Spinal cord (tissue), 9 donors: ENCODE measurements at regions not wholly inside any gene's neighbourhood (a gene's known extent, or its start where the extent isn't known, plus 50 kb on each side); places are given as distances from the start of the nearest gene placed in this dataset.

ENCODE experiments used
- DNase-seq, 6 donors: peaks; one replicate each; pipeline versions ENCODE4 v3.0.0 to v3.0.0-alpha.2; 2013 to 2015; ENCODE audit warnings: low spot score in 6 of 6, low read depth in 4 of 6
- H3K27ac ChIP-seq: one replicate; pipeline ENCODE4 v1.5.1; 2013; ENCODE audit warnings: low read depth, low read length, control low read depth
- H3K27me3 ChIP-seq: one replicate; pipeline ENCODE4 v1.6.1; 2013; ENCODE audit warnings: low read length; ENCODE audit not compliant: control insufficient read depth, insufficient read depth
- H3K36me3 ChIP-seq: one replicate; pipeline ENCODE4 v1.6.1; 2013; ENCODE audit warnings: low read length; ENCODE audit not compliant: control insufficient read depth, insufficient read depth
- H3K4me1 ChIP-seq: one replicate; pipeline ENCODE4 v1.6.1; 2013; ENCODE audit warnings: low read length; ENCODE audit not compliant: control insufficient read depth, insufficient read depth
- H3K4me3 ChIP-seq: one replicate; pipeline ENCODE4 v1.5.1; 2013; ENCODE audit warnings: low read depth, low read length, control low read depth
- H3K9me3 ChIP-seq: one replicate; pipeline ENCODE4 v1.6.1; 2013; ENCODE audit warnings: low read length; ENCODE audit not compliant: control insufficient read depth, insufficient read depth
- WGBS: methylation state at CpG from one replicate; pipeline ENCODE4 v1.1.5; 2013; ENCODE audit warnings: missing lambda C conversion rate; ENCODE audit not compliant: insufficient coverage; 5-methylcytosine and 5-hydroxymethylcytosine counted together
- donor health status: healthy.

DNA sequence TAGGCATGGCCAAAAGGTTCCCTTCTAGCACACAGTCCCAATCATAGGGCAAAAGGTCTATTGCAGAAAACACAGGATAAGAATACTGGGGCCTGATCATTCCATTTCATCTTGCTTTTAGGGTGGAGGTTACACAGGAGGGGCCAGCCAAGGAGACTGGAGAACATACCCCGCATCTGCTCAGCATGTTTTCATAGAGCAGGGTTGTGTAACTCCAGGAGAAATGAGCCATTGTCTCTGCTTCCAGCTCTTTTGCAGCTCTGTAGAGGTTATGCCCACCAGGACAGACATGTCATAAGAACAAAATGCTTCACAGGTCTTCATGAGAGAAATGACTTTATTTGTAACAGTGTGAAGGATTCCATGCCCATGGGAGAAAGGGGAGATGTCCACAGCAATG is 742.8 kb downstream of the DACH1 start:
- Histone ChIP-seq H3K27ac (no peak overlapping the region), H3K36me3 (no peaks in the 10 kb centered on the region), H3K9me3 (no peaks in the 10 kb centered on the region), H3K4me1 (no peaks in the 10 kb centered on the region), H3K4me3 (no peak overlapping the region), H3K27me3 (no peaks in the 10 kb centered on the region)
- DNase-seq: no peak
- WGBS: no CpG with 5 or more reads among the region's 1 CpG

DNA sequence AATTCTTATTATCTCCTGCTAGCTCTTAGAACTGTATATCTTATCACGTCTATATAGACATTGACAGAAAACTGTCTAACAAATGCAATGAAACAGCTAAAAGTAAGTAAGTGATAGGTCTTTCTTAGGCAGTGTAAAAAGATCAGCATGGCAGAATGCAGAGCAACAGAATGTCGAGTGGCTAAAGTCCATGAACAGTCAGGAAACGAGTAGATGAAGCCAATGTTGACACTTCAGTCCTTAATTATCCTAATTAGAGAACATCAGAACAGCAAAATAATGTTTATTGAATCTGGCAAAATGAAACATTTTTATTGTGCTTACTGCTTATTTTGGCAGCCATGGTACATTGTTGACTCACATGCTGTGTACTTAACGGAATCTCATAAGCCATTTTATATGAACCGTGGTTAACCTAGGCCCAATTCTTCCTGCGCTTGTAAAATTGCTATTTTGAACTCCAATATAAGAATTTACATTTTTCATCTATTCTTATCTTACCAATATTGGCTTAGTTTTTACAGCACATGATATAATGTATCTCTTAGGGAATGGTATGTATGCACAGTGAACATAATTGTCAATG is 748.1 kb downstream of the DACH1 start:
- H3K27ac ChIP-seq: no peak overlapping the region
- H3K9me3 ChIP-seq: no peaks in the 10 kb centered on the region
- H3K4me1 ChIP-seq: no peaks in the 10 kb centered on the region
- H3K36me3 ChIP-seq: no peaks in the 10 kb centered on the region
- no peak overlapping the region for H3K4me3 ChIP-seq
- DNase-seq: peak in 2 of 6 donors; percentile 4 to 37
- no peaks in the 10 kb centered on the region for H3K27me3 ChIP-seq
- WGBS: 100% methylated on average over 1 of the region's 6 CpGs

DNA sequence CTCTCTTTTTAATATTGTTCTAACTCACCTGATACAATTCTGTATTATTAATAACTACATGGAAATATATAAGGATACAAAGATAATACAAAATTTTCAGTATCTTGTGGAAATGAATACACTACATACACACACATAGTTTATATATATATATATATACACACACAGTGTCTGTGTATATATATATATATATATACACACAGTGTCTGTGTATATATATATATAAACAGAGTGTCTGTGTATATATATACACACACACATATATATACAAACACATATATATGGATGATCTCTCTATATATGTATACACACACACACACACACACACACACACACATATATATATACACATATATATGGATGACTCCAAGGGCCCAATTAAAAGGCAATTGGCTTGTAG is 749.1 kb downstream of the DACH1 start:
- no peak for DNase-seq
- H3K4me3 ChIP-seq: no peak overlapping the region
- H3K27ac ChIP-seq: no peak overlapping the region
- H3K27me3 ChIP-seq: no peaks in the 10 kb centered on the region
- H3K4me1 ChIP-seq: no peaks in the 10 kb centered on the region
- H3K36me3 ChIP-seq: no peaks in the 10 kb centered on the region
- H3K9me3 ChIP-seq: no peaks in the 10 kb centered on the region

DNA sequence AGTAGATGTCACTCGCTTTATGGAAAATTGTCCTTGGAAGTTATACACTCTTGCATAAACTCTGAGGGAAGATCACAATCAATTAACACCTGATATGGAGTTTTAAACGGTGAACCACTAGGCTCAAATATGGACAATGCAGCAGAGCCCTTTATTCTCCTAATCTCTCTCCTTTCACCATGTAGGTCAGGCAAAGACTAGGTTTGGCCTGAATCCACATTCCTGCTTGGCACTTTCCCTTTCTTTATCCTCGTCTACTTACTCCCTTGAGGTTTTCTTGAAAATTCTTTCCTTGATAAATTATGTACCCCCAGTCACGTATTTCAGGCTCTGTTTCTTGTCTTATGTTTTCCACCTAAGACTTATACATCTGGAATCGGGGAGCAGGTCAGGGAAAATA is 751.7 kb downstream of the DACH1 start:
- 40% methylated on average over 2 of the region's 5 CpGs for WGBS
- no peak for DNase-seq

GRCh38 chr13:71096421-71096820 is 770.6 kb downstream of the DACH1 start:
- DNase-seq: peak in 4 of 6 donors; percentile 9 to 81 (median 30)
- Histone ChIP-seq H3K27ac (no peak overlapping the region), H3K4me3 (no peak overlapping the region), H3K4me1 (no peaks in the 10 kb centered on the region), H3K36me3 (no peaks in the 10 kb centered on the region), H3K9me3 (no peaks in the 10 kb centered on the region), H3K27me3 (no peaks in the 10 kb centered on the region)
- WGBS: 20% methylated on average over 1 of the region's 1 CpG

More for the DNA sequence above, 751.7 kb downstream of the DACH1 start:
- no peak overlapping the region for H3K4me3 ChIP-seq
- no peaks in the 10 kb centered on the region for H3K4me1 ChIP-seq
- H3K27ac ChIP-seq: no peak overlapping the region
- H3K36me3 ChIP-seq: no peaks in the 10 kb centered on the region
- H3K27me3 ChIP-seq: no peaks in the 10 kb centered on the region
- H3K9me3 ChIP-seq: no peaks in the 10 kb centered on the region

GRCh38 chr13:71090990-71091389 is 776.0 kb downstream of the DACH1 start:
- no peaks in the 10 kb centered on the region for H3K4me1 ChIP-seq
- WGBS: no CpG with 5 or more reads among the region's 2 CpGs
- H3K27ac ChIP-seq: no peak overlapping the region
- H3K9me3 ChIP-seq: no peaks in the 10 kb centered on the region
- H3K27me3 ChIP-seq: no peaks in the 10 kb centered on the region
- peak in 1 of 6 donors; percentile 62 for DNase-seq
- no peak overlapping the region for H3K4me3 ChIP-seq
- H3K36me3 ChIP-seq: no peaks in the 10 kb centered on the region

GRCh38 chr13:71089056-71089455 is 777.9 kb downstream of the DACH1 start:
- WGBS: 92% methylated on average over 4 of the region's 4 CpGs
- no peaks in the 10 kb centered on the region for H3K27me3 ChIP-seq
- H3K4me1 ChIP-seq: no peaks in the 10 kb centered on the region
- H3K4me3 ChIP-seq: no peak overlapping the region
- no peak overlapping the region for H3K27ac ChIP-seq
- H3K36me3 ChIP-seq: no peaks in the 10 kb centered on the region
- H3K9me3 ChIP-seq: no peaks in the 10 kb centered on the region
- DNase-seq: no peak

GRCh38 chr13:71087432-71087831 is 779.6 kb downstream of the DACH1 start:
- no peak for DNase-seq
- H3K36me3 ChIP-seq: no peaks in the 10 kb centered on the region
- no peak overlapping the region for H3K4me3 ChIP-seq
- 91% methylated on average over 9 of the region's 16 CpGs for WGBS
- no peak overlapping the region for H3K27ac ChIP-seq
- H3K27me3 ChIP-seq: no peaks in the 10 kb centered on the region
- H3K4me1 ChIP-seq: no peaks in the 10 kb centered on the region
- no peaks in the 10 kb centered on the region for H3K9me3 ChIP-seq

DNA sequence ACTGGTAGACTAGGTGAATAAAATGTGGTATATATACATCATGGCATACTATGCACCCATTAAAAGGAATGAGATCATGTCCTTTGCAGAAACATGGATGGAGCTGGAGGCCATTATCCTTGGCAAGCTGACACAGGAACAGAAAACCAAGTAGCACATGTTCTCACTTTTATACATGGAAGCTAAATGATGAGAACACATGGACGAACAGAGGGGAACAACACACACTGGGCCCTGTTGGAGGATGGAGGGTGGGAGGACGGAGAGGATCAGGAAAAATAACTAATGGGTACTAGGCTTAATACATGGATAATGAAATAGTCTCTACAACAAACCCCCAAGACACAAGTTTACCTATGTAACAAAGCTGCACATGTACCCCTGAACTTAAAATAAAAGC is 780.0 kb downstream of the DACH1 start:
- H3K4me3 ChIP-seq: no peak overlapping the region
- no peaks in the 10 kb centered on the region for H3K9me3 ChIP-seq
- WGBS: no CpG with 5 or more reads among the region's 2 CpGs
- no peaks in the 10 kb centered on the region for H3K4me1 ChIP-seq
- H3K27me3 ChIP-seq: no peaks in the 10 kb centered on the region
- H3K27ac ChIP-seq: no peak overlapping the region
- H3K36me3 ChIP-seq: no peaks in the 10 kb centered on the region
- DNase-seq: no peak

- WGBS: 100% methylated on average over 1 of the region's 1 CpG
- Histone ChIP-seq H3K4me3 (no peak overlapping the region), H3K27ac (no peak overlapping the region), H3K9me3 (no peaks in the 10 kb centered on the region), H3K27me3 (no peaks in the 10 kb centered on the region), H3K36me3 (no peaks in the 10 kb centered on the region), H3K4me1 (no peaks in the 10 kb centered on the region)
- DNase-seq: peak in 1 of 6 donors; percentile 27
These were observed 784.4 kb downstream of the DACH1 start for GRCh38 chr13:71082631-71083030.
